VCaP (cell line): ENCODE measurements at regions not wholly inside any gene's neighbourhood (a gene's known extent, or its start where the extent isn't known, plus 50 kb on each side); places are given as distances from the start of the nearest gene placed in this dataset.
"Not testable (repeated sequence)": the region's sequence is repeated elsewhere in the genome, so short reads cannot be mapped to it uniquely, and the experiment has no call there.

Source experiments
- H3K27ac ChIP-seq: fragments of 450-650 bp; 2 replicates; pipeline ENCODE4 v1.5.1; 2017
- TF ChIP-seq, protein P1 (sequence below): fragments of 450-650 bp; conservative IDR thresholded peaks from 2 replicates; pipeline ENCODE4 v1.5.1; 2017; ENCODE audit warnings: mild to moderate bottlenecking, moderate library complexity

DNA sequence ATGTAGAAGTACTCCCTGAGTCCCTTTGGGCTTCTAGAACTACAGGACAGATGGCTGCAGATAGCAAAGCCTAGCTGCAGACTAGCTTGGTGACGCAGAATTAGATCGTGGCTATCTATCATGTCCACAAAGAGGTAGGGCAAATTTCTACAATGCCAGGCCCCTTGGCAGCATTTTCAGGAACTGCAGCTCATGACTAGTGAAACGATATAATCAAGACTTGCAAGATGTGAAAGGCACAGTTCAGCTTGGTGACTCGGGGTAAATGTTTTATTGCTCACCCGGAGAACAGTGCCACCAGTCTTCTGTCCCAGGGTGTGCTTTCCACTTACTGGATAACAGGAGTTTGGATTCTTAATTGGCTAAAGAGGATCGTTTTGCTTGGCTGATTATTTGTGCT, 108.7 kb upstream of the LY86 start:
- H3K27ac ChIP-seq, result no peak overlapping the region
- TF ChIP-seq, protein P1, sequence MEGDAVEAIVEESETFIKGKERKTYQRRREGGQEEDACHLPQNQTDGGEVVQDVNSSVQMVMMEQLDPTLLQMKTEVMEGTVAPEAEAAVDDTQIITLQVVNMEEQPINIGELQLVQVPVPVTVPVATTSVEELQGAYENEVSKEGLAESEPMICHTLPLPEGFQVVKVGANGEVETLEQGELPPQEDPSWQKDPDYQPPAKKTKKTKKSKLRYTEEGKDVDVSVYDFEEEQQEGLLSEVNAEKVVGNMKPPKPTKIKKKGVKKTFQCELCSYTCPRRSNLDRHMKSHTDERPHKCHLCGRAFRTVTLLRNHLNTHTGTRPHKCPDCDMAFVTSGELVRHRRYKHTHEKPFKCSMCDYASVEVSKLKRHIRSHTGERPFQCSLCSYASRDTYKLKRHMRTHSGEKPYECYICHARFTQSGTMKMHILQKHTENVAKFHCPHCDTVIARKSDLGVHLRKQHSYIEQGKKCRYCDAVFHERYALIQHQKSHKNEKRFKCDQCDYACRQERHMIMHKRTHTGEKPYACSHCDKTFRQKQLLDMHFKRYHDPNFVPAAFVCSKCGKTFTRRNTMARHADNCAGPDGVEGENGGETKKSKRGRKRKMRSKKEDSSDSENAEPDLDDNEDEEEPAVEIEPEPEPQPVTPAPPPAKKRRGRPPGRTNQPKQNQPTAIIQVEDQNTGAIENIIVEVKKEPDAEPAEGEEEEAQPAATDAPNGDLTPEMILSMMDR, result no peak

DNA sequence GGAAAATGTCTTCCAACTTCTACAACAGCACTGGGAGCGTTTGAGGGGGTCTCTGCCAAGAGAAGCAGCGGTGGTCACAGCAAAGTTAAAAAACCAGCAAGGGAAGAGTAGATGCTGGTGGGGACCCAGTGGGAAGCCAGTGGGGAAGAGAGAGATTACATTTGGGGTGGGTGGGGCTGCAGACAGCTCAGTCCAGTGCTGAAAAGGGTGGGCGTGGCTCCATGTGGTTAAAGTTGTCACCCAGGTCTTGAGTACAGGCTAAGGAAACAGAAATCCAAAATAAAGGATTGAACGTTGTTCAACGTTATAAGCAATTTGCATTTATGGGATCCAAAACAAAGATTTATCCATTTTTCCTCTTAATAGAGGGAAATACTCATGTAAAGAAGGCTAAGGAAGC, 106.3 kb upstream of the LY86 start:
- no peak overlapping the region for H3K27ac ChIP-seq
- TF ChIP-seq, protein P1, result no peak

DNA sequence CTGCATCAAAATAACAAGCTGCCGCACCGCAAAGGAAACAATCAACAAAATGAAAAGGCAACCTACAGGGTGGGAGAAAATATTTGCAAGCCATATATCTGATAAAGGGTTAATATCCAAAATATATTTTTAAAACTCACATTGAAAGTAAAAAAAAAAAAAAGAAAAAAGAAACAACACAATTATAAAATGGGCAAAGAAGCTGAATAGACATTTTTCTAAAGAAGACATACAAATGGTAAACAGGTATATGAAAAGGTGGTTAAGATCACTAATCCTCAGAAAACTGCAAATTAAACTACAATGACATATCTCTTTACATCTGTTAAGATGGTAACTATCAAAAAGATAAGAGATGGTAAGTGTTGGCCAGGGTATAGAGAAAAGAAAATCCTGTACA, 105.4 kb upstream of the LY86 start:
- TF ChIP-seq, protein P1, result no peak
- H3K27ac ChIP-seq, result no peak overlapping the region

DNA sequence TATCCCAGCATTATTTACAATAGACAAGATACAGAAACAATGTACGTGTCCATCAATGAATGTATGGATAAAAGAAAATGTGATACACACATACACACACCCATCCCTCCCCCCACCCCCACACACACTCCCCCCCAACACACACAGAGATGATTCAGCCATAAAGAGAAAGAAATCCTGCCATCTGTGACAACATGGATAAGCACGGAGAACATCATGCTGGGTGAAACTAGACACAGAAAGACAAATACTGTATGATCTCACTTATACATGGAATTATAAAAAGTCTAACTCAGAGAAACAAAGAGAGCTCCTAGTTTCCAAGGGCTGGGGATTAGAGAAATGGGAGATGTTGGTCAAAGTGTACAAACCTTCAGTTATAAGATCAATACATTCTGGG, 104.8 kb upstream of the LY86 start:
- TF ChIP-seq, protein P1, result no peak

DNA sequence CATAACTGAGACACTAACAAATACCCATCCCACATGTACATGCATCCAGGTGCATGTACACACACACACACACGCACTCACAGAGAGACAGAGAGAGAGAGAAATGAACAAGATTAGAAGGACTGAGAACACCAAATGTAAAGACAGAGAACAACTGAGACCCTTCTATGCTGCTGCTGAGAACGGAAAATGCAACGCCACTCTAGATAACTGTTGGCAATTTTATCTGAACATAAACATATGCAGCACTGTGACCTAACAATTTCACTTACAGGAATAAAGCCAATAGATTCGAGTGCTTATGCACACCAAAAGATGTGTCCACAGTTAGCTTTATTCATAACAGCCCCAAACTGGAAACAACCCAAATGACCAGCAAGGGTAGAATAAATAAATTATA, 103.8 kb upstream of the LY86 start:
- H3K27ac ChIP-seq, result no peak overlapping the region
- TF ChIP-seq, protein P1, result no peak

More for the DNA sequence above, 104.8 kb upstream of the LY86 start:
- H3K27ac ChIP-seq, result no peak overlapping the region

DNA sequence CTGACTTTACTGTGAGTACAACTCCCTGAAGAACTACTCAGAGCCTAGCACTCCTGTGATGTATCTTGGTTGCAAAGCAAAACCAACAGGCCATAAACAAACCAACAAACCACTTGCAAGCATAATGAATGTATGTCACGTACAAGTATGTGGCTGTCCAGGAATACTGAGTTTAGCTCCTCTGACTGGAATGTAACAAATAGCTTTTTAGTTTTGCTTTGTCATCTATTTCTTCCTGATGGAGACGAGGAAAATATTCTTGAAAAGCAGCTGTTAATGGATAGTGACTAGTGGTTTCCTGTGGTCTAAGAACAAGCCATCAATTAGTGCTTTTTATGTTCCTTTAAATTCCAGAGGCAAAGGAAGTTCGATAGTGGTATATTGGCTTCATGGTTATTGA, 101.9 kb upstream of the LY86 start:
- no peak overlapping the region for H3K27ac ChIP-seq
- TF ChIP-seq, protein P1, result no peak

DNA sequence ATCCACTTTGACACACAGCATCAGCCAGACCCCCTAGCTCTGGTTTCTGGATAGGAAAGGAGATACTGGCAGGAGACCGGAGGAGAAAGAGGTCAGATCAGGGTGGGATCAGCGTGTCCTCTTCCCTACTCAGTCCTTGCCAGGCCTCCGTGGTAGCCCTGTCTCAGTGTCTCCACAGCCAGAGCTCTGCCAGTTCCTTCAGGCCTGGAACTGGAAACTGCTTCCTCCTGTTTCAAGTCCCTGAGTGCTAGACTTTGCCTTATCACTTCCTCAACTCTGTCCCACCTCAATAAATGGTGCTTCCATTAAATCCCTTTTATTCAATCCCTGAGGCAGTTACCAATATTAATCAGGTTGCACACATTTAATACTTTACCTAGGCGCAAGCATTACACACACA, 96.8 kb upstream of the LY86 start:
- H3K27ac ChIP-seq, result no peak overlapping the region
- TF ChIP-seq, protein P1, result no peak

DNA sequence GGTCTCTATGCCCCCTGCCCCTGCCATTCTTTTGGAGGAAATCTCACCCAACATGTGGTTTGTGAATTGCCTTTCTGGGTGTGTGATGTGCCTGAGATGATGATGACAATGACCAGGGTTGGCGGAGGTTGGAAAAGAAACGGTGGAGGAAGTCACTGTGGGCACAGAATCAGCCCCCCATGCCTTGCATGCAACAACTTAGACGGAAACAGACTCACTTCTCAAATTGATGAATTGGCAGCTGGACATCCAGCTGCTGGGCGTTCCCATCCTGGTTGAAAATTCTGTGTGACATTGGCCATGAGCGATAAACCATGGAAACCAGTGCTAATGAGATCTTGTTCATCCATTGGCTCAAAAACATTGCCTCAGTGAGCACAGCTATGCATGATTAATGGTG, 95.8 kb upstream of the LY86 start:
- TF ChIP-seq, protein P1, result no peak
- H3K27ac ChIP-seq, result no peak overlapping the region

DNA sequence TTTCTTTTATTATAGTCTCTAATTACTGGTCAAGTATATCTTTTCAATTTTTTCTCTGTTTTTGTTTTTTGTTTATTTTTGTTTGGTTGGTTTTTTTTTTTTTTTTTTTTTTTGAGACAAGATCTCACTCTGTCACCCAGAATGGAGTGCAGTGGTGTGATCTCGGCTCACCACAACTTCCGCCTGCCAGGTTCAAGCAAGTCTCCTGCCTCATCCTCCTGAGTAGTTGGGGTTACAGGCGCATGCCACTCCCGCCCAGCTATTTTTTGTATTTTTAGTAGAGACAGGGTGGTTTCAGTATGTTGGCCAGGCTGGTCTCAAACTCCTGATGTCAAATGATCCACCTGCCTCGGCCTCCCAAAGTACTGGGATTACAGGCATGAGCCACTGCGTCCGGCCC, 94.4 kb upstream of the LY86 start:
- H3K27ac ChIP-seq, result not testable (repeated sequence)
